HG03064 (cell line): ENCODE measurements at regions not wholly inside any gene's neighbourhood (a gene's known extent, or its start where the extent isn't known, plus 50 kb on each side); places are given as distances from the start of the nearest gene placed in this dataset.

ENCODE experiments used
- ATAC-seq: cut with Tn5 transposase; IDR thresholded peaks from one replicate; pipeline ENCODE4 v1.9.1; 2021; ENCODE audit warnings: low read depth; ENCODE audit not compliant: unreplicated experiment

DNA sequence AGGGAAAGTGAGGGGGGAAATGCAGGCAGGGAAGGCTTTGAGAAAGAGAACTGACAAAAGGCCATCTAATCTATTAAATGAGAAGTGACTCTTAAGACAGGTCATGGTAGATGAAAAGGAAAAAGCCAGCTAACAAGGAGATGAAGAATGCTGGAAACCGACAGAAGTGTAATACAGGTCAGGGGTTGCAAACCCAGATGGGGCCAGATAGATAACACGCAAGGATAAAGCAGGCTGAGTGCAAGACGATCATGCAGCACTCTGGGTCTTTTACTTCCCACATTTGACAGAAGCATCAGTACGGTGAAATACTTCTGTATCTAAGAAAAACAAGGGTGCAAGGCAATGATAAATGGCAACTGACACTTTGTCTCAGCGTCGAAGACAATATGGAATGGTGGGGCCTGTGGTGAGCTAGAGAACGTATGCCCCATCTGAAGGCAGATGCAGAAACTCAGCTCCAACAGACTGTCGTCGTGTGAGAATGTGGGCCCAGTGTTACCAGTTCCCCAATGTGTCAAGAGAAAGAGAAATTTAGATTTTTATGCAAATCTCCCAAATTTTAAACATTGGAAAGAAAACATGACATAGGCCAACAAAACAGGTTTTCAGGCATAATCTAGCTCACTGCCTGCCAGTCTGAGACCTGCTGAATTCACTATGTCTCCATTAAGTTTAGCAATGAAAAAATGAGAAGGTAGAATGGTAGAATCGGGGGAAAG, 187.4 kb downstream of the PHLDA1 start:
- no peak for ATAC-seq

DNA sequence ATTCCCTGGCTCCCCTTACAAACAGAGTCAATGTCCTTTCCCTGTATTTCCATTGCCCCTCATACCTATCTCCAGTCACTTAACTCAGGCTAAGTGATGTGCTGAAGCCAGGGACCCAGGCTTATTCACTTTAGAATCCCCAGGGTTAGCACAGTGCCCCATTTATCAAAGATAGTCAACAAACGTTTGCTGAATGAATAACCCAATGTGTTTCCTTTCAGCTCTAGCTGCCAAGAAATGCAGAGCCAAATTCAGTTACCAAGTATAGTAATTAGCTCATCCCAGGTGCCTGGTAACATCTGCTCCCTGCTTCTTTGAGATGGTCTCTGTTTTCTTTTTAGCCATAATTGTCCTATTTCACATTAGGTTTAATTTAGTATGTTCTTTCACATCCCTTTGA, 189.5 kb downstream of the PHLDA1 start:
- no peak for ATAC-seq

DNA sequence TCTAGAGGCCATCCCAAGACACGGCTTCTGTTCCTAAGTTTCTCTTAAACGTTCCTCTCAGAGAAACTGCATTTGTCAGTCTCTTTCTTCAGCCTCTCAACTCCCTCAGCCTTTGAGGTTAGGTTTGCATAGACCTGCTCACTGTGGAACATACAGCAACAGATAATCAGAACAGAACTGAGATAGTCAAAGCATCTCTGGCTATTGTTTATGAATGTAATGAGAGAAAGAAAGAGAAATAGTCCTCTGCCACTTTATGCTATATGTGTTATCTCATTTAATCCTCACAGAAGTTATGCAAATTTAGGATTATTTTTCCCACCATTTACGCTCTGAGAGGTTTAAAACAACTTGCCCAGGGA, 190.6 kb downstream of the PHLDA1 start:
- no peak for ATAC-seq

DNA sequence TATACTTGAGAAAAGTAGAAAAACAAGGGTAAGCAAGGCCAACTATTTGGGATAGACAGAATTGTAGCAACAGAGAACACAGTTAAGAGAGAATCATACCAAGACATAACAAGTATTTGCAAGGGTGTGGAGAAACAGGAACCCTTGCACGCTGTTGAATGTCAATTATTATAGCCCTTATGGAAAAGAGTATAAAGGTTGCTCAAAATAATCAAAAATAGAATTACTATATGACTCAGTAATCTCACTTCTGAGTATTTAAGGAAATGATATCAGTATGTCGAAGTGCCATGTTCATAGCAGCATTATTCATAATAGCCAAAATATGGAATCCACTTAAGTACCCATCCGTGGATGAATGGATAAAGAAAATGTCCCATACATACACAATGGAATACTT, 193.3 kb downstream of the PHLDA1 start:
- no peak for ATAC-seq

DNA sequence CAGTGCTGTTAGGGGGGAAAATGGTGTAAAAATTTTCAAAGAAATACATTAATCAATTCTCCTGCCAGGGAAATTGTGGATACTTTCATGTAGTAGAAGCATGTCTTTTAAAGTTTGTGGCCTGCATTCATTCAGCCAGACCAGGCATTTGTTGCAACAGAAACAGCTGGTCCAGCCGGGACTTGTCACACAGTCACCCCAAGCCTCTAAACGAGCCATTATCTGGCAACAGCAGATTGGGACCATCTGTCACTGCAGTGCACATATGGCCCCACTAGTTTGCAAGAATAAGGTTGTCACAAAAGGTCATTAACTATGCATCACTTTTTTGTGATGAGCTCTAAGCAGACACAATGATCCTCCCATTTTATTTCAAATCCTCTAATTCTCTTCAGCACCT, 193.9 kb downstream of the PHLDA1 start:
- ATAC-seq = no peak

DNA sequence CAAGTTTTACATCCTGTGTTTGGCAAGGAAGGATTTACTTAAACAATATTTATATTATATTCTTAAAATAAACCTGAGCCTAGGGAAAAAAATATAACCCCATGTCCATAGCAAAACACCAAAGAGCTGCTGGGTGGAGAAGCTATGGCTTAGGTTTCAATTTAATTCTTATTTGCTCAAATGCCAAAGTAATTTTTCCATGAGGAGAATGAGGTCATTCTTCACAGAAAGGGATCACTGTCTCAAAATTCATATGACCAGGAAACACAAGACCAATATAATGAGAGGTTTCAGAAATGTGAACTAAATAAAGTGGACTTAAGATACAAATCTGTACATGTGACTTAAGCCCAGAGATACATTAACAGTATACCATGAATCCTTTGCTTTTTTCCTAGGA, 195.0 kb downstream of the PHLDA1 start:
- ATAC-seq = no peak

DNA sequence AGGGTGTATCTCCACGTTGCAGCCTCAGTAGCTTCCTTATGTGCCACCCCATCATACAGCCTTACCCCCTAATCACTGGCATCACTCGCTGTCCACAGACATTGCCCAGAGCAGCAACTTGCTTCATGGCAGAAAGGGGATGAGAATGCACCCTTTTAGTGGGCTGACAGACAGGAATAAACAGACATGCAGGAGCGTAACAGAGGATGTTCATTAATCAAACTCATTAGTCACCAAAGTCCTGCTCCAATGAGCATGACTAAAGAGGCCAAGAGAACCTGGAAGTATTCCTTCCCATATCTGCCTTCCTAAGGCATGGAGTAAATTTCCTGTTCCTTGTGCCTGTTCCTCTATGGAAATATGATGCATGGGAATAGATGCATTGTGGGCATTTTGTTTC, 197.0 kb downstream of the PHLDA1 start:
- ATAC-seq = no peak

DNA sequence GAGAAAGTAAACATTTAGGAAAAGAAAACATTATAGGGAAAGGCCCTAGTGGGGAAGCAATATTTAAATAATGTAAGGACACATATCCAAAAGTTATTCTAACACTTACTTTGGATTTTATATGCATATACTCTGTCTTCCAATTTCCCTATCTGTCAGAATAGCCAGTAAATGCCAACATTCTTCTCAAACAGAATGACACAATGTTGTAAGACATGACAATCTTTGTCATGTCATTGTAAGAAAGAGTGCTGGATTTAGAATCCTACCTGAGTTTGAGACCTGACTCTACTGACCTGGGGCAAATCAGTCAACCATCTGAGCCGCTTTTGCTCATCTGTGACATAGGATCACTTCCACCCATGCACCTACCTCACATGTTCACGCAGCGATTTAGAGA, 198.3 kb downstream of the PHLDA1 start:
- ATAC-seq = no peak

DNA sequence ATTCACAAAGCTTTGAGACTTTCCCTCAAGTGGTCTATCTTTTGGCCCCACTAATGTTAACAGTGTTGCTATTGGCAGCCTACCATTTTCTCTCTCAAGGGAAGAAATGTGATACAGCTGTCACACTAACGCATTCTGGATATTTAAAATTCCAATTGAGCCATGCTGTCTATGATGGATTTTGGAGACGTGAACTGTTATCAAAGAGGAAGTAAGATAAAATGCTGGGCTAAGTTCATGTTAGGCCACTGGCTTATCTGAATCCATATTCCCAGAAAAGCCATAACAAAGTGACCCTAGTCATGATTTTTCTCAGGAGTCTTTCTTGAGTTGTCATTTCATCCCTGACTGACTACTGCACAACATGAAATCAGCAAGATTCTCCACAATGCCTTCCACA, 200.2 kb downstream of the PHLDA1 start:
- ATAC-seq = no peak

DNA sequence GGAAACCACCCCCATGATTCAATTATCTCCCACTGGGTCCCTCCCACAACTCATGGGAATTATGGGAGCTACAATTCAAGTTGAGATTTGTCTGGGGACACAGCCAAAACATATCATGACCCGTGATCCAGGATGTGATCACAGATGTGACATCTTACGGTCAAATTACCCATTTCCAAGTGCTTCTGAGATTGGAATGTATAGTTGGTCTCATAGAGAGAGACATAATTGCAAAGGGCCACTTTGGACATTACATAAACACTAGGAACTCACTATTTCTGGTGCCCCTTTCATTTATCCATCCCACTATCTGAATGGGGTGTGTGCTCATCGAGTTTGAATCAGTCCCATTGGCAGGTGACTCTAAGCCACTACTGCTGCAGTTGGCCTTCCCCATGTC, 204.5 kb downstream of the PHLDA1 start:
- no peak for ATAC-seq

DNA sequence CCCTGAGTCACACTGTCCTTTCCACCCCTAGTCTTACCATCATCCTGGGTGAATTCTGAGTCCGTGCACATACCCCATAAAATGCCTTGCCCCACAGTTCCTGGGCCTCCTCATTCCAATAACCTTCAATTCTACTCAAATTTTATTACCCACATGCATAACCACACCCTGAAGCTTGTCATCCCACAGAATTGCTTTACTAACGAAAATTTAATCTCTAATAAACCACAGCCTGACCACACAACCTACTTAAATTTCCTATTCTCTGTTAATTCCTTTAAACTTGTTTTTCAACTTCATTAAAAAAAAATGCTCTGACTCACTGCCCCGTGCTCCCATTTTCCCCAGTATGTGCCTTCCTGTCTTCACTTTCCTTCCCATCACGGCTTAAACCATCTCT, 205.9 kb downstream of the PHLDA1 start:
- no peak for ATAC-seq

DNA sequence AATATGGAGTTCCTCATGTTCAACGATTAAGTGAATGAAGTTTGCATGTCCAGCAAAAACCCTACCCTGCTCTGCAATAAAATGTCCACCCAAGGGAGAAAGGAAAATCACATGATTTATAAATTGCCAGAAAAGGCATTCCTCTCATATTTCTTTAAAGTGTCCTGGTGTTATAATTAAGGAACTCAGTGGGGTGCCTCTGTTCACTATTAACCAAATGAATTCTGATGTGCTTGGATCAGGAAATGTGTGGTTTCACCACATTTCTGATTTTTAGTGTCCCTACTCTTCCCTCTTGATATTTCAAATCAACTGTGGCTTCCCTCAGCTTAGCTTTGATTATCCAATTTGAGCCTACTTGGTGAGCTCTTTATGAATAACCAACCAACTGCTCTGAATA, 208.1 kb downstream of the PHLDA1 start:
- ATAC-seq = no peak

DNA sequence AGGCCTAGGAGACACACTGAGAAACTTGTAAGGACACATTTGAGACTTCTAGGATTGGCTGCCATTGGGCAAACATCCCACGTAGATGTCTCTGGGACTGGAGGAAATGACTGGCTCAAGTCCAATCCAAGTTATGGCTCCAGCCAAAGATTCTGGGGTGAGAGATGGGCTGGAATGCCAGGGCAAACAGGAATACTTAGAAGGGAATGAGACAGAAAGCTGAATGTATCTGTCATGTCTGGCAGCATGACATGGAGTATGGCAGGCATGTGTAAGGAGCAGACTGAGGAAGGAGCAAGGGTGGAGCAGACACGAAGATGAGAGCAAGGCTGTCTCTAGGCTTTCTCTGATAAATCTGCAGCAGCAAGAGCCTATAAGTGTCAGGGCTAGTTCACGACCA, 209.2 kb downstream of the PHLDA1 start:
- no peak for ATAC-seq

DNA sequence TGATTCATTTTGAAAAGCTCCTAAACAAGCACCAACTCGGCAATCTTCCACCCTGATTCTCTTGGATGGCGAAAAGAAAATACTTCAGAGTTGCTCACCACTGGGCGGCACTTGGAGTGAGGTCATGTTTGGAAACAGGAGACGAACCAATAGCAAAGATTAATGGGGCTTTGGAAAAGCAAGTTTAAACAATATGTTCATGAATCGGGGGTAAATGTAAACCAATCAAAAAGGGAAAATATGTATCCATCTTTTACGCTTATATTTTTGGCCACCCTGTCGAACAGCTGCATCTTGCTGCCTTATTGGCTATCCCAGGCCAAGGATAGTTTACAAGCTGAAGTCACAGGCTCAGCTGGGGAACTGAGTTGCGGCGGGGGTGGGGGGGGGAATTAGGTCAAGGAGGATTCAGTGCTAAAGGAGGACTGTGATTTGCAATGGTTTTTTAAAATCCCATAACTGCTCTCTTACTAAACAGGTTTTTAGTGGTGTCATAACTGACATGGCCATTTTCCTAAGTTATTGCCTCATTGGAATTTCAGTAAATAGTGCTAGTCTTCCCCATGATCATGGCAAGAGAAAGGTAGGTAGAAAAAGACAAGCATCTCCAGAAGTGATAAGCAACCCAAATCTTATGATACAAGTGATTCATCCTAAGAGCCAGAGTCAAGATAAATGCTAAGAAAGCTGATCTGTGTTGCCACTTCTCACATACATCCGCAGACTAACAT, 210.6 kb downstream of the PHLDA1 start:
- ATAC-seq = no peak

DNA sequence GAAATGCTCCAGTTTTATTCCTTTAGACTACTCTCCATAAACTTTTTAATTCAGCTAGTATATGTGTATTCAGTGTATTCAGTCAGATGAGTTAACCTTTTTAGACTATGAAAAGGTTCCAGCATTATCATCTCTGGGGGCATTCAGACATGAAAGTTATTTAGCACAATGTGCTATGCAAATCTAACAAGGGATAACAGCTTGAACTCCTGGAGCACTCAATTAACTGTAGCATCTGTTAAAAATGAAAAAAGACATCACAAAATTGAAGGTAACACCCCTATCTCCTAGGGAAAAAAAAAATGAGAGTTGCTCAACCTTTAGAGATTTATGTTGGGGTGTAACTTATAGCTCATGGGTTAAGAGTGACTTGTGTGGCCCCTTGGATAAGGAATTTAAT, 211.5 kb downstream of the PHLDA1 start:
- ATAC-seq = no peak

DNA sequence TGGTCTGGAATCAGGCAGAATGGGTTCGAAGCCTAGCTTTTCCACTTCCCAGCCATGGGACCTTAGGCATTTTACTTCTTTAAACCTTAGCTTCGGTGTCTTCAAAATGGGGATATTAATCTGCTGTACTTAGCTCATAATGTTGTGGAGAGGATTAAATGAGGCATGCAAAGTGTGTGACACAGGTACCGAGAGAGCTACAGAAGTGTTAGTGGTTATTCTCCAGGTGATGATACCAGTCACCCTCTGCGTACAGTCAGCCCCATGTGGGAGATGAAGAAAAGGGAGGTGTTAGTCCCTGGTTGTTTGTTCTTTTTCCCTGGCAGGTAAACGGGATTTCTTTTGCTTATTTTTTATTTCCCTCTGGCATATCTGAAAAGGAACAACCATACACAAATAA, 212.1 kb downstream of the PHLDA1 start:
- no peak for ATAC-seq

DNA sequence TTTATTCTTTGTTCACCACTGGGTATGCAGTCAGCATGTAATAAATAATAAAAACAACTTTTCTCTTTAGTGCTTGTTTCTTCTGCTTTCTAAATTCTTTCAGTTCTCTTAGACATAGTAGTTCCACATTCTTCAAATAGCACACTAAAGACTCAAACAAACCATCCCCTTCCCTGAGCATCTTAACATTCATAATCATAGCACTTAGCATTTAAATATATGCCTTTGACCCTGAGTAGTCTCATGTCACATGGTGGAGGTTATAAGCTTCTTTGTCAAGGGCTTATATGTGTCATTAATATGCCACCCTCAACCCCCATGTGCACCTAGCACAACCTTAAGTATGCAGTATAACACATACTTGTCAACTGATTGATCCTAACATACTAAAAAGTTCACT, 212.7 kb downstream of the PHLDA1 start:
- no peak for ATAC-seq

DNA sequence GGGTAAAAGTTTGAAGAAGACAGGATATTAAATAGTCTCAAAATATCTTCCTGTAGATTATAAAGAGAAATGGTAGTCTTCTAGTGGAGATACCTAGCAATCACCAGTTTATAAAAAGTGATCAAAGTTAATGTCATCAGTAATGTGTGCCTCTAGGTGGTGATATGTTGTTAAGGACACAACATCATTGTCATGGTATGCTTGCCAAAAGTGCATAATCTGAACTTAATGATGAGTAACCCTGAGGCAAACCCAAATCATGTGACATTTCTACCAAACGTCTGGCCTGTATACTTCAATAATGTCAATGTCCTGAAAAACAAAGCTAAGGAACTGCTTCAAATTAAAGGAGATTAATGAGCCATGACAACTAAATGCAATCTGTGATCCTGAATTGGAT, 214.7 kb downstream of the PHLDA1 start:
- ATAC-seq = no peak

DNA sequence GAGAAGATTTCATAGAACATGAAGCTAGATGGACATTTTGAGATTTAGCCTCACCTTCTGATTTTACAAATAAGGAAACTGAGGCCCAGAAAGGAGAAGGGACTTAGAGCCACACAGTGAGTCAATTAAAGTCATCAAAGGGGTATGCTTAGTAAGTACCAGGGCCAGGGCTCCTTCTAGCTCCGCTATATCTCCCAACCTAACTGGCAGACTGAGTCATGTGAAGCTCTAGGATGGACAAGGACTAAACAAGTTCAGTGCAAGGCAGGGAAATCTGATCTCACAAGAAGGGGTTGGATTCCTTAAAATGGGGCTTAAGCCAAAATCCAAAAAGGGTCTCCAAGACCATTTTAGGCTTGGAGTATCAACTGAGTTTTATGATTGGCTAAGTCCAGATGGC, 215.8 kb downstream of the PHLDA1 start:
- ATAC-seq = no peak

DNA sequence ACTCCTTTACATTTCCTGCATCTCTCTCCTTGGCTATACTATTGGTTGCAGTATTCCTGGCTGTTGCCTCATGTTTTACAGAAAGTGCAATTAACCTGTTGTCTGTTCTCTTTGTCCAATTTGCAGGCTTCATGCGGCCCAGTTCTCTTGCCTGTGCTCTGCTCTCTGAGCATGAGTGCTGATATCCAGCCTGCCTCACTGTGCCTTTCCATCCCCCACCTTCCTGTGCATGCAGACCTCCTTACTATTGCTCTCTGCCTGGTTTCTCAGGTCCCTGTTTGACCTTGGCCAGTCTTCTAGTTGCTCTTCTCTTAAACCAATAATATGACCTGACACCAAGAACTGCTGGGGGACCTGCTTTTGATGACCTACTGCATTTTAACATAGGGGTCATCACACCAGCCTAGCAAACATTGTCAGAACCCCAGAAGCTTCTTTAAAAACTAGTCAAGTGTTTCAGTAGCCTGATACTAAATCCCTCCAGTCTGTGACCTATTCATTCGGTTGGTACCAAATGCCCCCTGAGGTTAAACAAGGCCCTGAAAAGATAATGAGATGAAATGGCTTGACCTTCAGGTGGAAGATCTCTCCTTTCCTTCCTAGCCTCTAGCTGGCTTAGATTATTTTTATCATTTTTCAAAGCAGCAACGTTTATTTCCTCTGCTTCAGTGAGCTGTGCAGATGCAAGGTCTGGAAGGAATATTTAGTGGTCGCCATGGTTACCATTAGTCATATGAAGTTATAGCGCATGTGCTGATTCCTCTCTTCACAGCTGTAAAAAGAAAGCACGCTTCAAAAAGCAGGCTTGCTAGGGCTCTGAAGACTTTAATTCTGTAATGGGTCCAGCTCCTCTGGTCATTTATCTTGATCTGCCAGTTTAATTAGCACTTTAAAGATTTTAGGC, 216.5 kb downstream of the PHLDA1 start:
- ATAC-seq = peak; percentile 57

DNA sequence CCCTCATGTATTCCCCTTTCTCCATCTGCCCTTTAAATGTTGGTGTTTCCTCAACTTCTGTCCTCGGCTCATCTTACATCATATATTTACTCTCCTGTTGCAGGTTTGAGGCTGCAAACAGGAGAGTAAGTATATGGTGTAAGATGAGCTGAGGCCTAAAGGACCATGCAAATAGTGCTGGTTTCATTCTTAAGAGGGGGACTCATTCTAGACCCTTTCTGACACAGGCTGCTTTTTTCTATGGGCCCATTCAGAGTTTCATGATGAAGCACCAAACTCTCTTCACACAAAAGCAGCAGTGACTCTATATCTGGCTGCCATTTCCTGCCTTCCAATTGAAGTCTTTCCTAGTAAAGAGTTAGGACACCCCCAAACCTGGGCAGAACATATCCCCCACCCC, 218.5 kb downstream of the PHLDA1 start:
- ATAC-seq = no peak
